ENCODE measurements at regions not wholly inside any gene's neighbourhood (a gene's known extent, or its start where the extent isn't known, plus 50 kb on each side); places are given as distances from the start of the nearest gene placed in this dataset.

- Histone ChIP-seq H3K79me2 (ENCODE audit: low read depth) (no peaks in the 10 kb centered on the region), H4K20me1 (ENCODE audit: low read depth) (no peaks in the 10 kb centered on the region), H3K4me2 (no peak overlapping the region), H3K9ac (no peak overlapping the region), H3K4me1 (peaks cover 11% of the 10 kb centered on the region), H3K27ac (no peak overlapping the region), H3K36me3 (no peaks in the 10 kb centered on the region), H3F3A (ENCODE audit: low read depth) (no peaks in the 10 kb centered on the region), H3K27me3 (no peaks in the 10 kb centered on the region), H3K9me3 (ENCODE audit: low read depth) (no peaks in the 10 kb centered on the region), H2AFZ (replicated peaks) (no peak overlapping the region), H3K4me3 (no peak overlapping the region)
- H3K9me3 Mint-ChIP-seq = peaks cover 3% of the 10 kb centered on the region
- H3K27ac Mint-ChIP-seq = no peak overlapping the region
- no peak for DNase-seq (ENCODE audit: low spot score)
- TF ChIP-seq CTCF (IDR thresholded peaks at IDR 0.05) (no peak), EZH2phosphoT487 (IDR thresholded peaks at IDR 0.05) (no peak), EZH2 (IDR thresholded peaks at IDR 0.05) (no peak)
- H3K4me3 Mint-ChIP-seq = no peak overlapping the region
- no peaks in the 10 kb centered on the region for H3K36me3 Mint-ChIP-seq
- peaks cover 4% of the 10 kb centered on the region for H3K4me1 Mint-ChIP-seq
- peaks cover 7% of the 10 kb centered on the region for H3K27me3 Mint-ChIP-seq (ENCODE audit: insufficient read depth, low read depth)
These were observed 95.9 kb downstream of the FAM43A start for GRCh38 chr3:194781617-194782016.

- Histone ChIP-seq H3K79me2 (ENCODE audit: low read depth) (no peaks in the 10 kb centered on the region), H3K9me3 (ENCODE audit: low read depth) (no peaks in the 10 kb centered on the region), H3K4me2 (no peak overlapping the region), H3K27ac (no peak overlapping the region), H3K4me1 (peaks cover 3% of the 10 kb centered on the region), H3K27me3 (no peaks in the 10 kb centered on the region), H3K36me3 (no peaks in the 10 kb centered on the region), H3K9ac (no peak overlapping the region), H3K4me3 (no peak overlapping the region), H4K20me1 (ENCODE audit: low read depth) (no peaks in the 10 kb centered on the region), H2AFZ (replicated peaks) (no peak overlapping the region), H3F3A (ENCODE audit: low read depth) (no peaks in the 10 kb centered on the region)
- Mint-ChIP-seq H3K27ac (no peak overlapping the region), H3K9me3 (peaks cover 2% of the 10 kb centered on the region), H3K27me3 (ENCODE audit: insufficient read depth, low read depth) (peaks cover 5% of the 10 kb centered on the region), H3K4me1 (peaks cover 4% of the 10 kb centered on the region), H3K4me3 (no peak overlapping the region), H3K36me3 (no peaks in the 10 kb centered on the region)
- DNase-seq (ENCODE audit: low spot score) = no peak
- TF ChIP-seq CTCF (IDR thresholded peaks at IDR 0.05) (no peak), EZH2 (IDR thresholded peaks at IDR 0.05) (no peak), EZH2phosphoT487 (IDR thresholded peaks at IDR 0.05) (no peak)
These were observed 97.2 kb downstream of the FAM43A start for GRCh38 chr3:194782698-194783404.

GRCh38 chr3:194784361-194784760, 98.7 kb downstream of the FAM43A start:
- H3K9me3 Mint-ChIP-seq = peaks cover 2% of the 10 kb centered on the region
- Histone ChIP-seq H4K20me1 (ENCODE audit: low read depth) (no peaks in the 10 kb centered on the region), H3K9me3 (ENCODE audit: low read depth) (no peaks in the 10 kb centered on the region), H3K9ac (no peak overlapping the region), H3K27ac (no peak overlapping the region), H3K36me3 (no peaks in the 10 kb centered on the region), H2AFZ (replicated peaks) (no peak overlapping the region), H3F3A (ENCODE audit: low read depth) (no peaks in the 10 kb centered on the region), H3K27me3 (no peaks in the 10 kb centered on the region), H3K4me2 (no peak overlapping the region), H3K79me2 (ENCODE audit: low read depth) (no peaks in the 10 kb centered on the region), H3K4me1 (peaks cover 10% of the 10 kb centered on the region), H3K4me3 (no peak overlapping the region)
- no peak for DNase-seq (ENCODE audit: low spot score)
- peaks cover 12% of the 10 kb centered on the region for H3K4me1 Mint-ChIP-seq
- no peak overlapping the region for H3K4me3 Mint-ChIP-seq
- TF ChIP-seq EZH2 (IDR thresholded peaks at IDR 0.05) (no peak), EZH2phosphoT487 (IDR thresholded peaks at IDR 0.05) (no peak), CTCF (IDR thresholded peaks at IDR 0.05) (no peak)
- no peak overlapping the region for H3K27ac Mint-ChIP-seq
- H3K36me3 Mint-ChIP-seq = no peaks in the 10 kb centered on the region
- H3K27me3 Mint-ChIP-seq (ENCODE audit: insufficient read depth, low read depth) = peaks cover 3% of the 10 kb centered on the region
